ENCODE measurements at regions not wholly inside any gene's neighbourhood (a gene's known extent, or its start where the extent isn't known, plus 50 kb on each side); places are given as distances from the start of the nearest gene placed in this dataset.
"Not testable (repeated sequence)": the region's sequence is repeated elsewhere in the genome, so short reads cannot be mapped to it uniquely, and the experiment has no call there.

GRCh38 chr14:71165121-71166031 is 258.1 kb downstream of the PCNX1 start:
- DNase-seq (ENCODE audit: low read depth) = no peak

- no peak for DNase-seq (ENCODE audit: low read depth)
Observed at GRCh38 chr14:71166180-71166837, 259.1 kb downstream of the PCNX1 start.

GRCh38 chr14:71167325-71167950 is 260.2 kb downstream of the PCNX1 start:
- DNase-seq (ENCODE audit: low read depth) = not testable (repeated sequence)

GRCh38 chr14:71168161-71168560 is 260.9 kb downstream of the PCNX1 start:
- not testable (repeated sequence) for DNase-seq (ENCODE audit: low read depth)

GRCh38 chr14:71168564-71169427 is 261.5 kb downstream of the PCNX1 start:
- DNase-seq (ENCODE audit: low read depth) = no peak

GRCh38 chr14:71169861-71170260 is 262.6 kb downstream of the PCNX1 start:
- no peak for DNase-seq (ENCODE audit: low read depth)

GRCh38 chr14:71175491-71175890 is 268.2 kb downstream of the PCNX1 start:
- no peak for DNase-seq (ENCODE audit: low read depth)

GRCh38 chr14:71179066-71179465 is 271.8 kb downstream of the PCNX1 start:
- DNase-seq (ENCODE audit: low read depth) = no peak

- DNase-seq (ENCODE audit: low read depth) = no peak
Observed at GRCh38 chr14:71180397-71180796, 273.1 kb downstream of the PCNX1 start.

GRCh38 chr14:71181215-71182003 is 274.1 kb downstream of the PCNX1 start:
- no peak for DNase-seq (ENCODE audit: low read depth)

GRCh38 chr14:71183876-71184689 is 276.8 kb downstream of the PCNX1 start:
- DNase-seq (ENCODE audit: low read depth) = no peak

- DNase-seq (ENCODE audit: low read depth) = no peak
Observed at GRCh38 chr14:71185637-71186036, 278.4 kb downstream of the PCNX1 start.

GRCh38 chr14:71187633-71188356 is 280.5 kb downstream of the PCNX1 start:
- DNase-seq (ENCODE audit: low read depth) = no peak

- no peak for DNase-seq (ENCODE audit: low read depth)
Observed at GRCh38 chr14:71190770-71191374, 283.6 kb downstream of the PCNX1 start.

GRCh38 chr14:71193663-71194062 is 286.4 kb downstream of the PCNX1 start:
- no peak for DNase-seq (ENCODE audit: low read depth)

GRCh38 chr14:71194251-71194650 is 287.0 kb downstream of the PCNX1 start:
- no peak for DNase-seq (ENCODE audit: low read depth)

GRCh38 chr14:71196921-71197320 is 289.7 kb downstream of the PCNX1 start:
- DNase-seq (ENCODE audit: low read depth) = no peak

- no peak for DNase-seq (ENCODE audit: low read depth)
Observed at GRCh38 chr14:71198687-71199086, 291.4 kb downstream of the PCNX1 start.

- DNase-seq (ENCODE audit: low read depth) = no peak
Observed at GRCh38 chr14:71201840-71202239, 294.6 kb downstream of the PCNX1 start.
